HUES6 (cell line): ENCODE measurements at regions not wholly inside any gene's neighbourhood (a gene's known extent, or its start where the extent isn't known, plus 50 kb on each side); places are given as distances from the start of the nearest gene placed in this dataset.
"Not testable (repeated sequence)": the region's sequence is repeated elsewhere in the genome, so short reads cannot be mapped to it uniquely, and the experiment has no call there.

Experiments used
- H3K27ac ChIP-seq: 2 replicates; pipeline ENCODE4 v1.7.0; 2013; ENCODE audit warnings: low read depth, mild to moderate bottlenecking, low read length, inconsistent platforms
- H3K27me3 ChIP-seq: 2 replicates; pipeline ENCODE4 v1.6.1; 2013; ENCODE audit warnings: low read length; ENCODE audit not compliant: control insufficient read depth, insufficient read depth
- H3K36me3 ChIP-seq: 2 replicates; pipeline ENCODE4 v1.6.1; 2013; ENCODE audit warnings: low read length; ENCODE audit not compliant: control insufficient read depth, insufficient read depth
- H3K4me1 ChIP-seq: 2 replicates; pipeline ENCODE4 v1.6.1; 2013; ENCODE audit warnings: low read length; ENCODE audit not compliant: control insufficient read depth, insufficient read depth
- H3K4me3 ChIP-seq: 2 replicates; pipeline ENCODE4 v1.5.1; 2013; ENCODE audit warnings: low read depth, low read length
- H3K9ac ChIP-seq: one replicate; pipeline ENCODE4 v1.6.1; 2013; ENCODE audit warnings: mild to moderate bottlenecking, low read length
- H3K9me3 ChIP-seq: 2 replicates; pipeline ENCODE4 v1.6.1; 2013; ENCODE audit warnings: low read depth, low read length; ENCODE audit not compliant: control insufficient read depth, insufficient read depth

DNA sequence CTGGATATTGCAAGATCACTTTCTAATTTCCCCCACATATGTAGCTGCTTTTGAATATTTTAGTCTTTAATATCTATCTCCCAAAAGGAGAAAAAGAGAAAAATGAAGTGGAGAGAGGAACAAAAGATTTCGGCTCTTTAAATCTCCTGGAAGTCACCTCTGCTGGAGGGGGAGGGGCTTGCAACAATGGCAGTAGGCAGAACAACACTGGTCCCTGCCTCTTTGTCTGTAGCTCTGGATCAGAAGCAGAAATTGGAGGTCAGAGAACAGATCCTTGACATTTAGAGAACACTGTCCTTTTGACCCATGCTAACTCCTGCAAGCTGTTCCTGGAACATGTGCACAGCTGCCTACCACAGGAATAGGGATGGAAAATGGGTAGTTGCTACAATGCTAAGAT lies 86.7 kb upstream of the GPR12 start:
- no peaks in the 10 kb centered on the region for H3K9me3 ChIP-seq
- no peaks in the 10 kb centered on the region for H3K36me3 ChIP-seq
- no peak overlapping the region for H3K4me3 ChIP-seq
- H3K4me1 ChIP-seq: peaks cover 16% of the 10 kb centered on the region
- no peak overlapping the region for H3K27ac ChIP-seq
- H3K27me3 ChIP-seq: no peaks in the 10 kb centered on the region
- no peak overlapping the region for H3K9ac ChIP-seq

DNA sequence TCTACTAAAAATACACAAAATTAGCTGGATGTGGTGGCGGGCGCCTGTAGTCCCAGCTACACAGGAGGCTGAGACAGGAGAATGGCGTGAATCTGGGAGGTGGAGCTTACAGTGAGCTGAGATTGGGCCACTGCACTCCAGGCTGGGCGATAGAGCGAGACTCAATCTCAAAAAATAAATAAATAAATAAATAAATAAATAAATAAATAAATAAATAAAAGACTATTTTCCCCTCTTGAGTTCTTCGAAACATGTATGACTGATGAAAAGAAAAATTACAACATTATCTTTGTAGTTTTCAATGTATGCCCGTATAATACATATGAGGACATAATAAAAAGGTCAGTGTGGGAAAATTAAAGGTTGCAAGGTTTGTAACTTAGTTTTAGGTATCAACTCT lies 84.5 kb upstream of the GPR12 start:
- not testable (repeated sequence) for H3K27ac ChIP-seq, H3K27me3 ChIP-seq

DNA sequence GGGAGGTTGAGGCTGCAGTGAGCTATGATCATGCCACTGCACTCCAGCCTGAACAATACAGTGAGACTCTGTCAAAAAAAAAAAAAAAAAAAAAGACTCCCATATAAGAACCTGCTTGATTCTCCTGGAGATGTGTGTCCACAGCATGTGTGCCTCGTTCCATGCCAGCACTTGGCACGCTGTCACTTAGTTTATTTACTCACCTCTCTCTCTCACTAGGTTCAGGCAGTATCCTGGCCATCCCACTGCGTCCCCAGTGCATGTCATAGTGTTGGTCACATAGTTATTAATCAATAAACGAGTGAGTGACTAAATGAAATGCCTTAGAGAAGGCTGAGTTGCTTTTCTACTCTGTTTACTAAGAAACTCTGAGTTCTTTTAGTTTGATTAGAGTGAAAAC lies 79.1 kb upstream of the GPR12 start:
- Histone ChIP-seq H3K9me3 (peaks cover 5% of the 10 kb centered on the region; the same call in 1 of the 2 replicates), H3K4me3 (no peak overlapping the region), H3K36me3 (no peaks in the 10 kb centered on the region), H3K9ac (no peak overlapping the region), H3K27me3 (no peaks in the 10 kb centered on the region), H3K27ac (no peak overlapping the region), H3K4me1 (no peaks in the 10 kb centered on the region)

More for the DNA sequence above, 84.5 kb upstream of the GPR12 start:
- H3K9me3 ChIP-seq, H3K36me3 ChIP-seq, H3K4me3 ChIP-seq, H3K9ac ChIP-seq: not testable (repeated sequence)
- peaks cover 15% of the 10 kb centered on the region for H3K4me1 ChIP-seq

DNA sequence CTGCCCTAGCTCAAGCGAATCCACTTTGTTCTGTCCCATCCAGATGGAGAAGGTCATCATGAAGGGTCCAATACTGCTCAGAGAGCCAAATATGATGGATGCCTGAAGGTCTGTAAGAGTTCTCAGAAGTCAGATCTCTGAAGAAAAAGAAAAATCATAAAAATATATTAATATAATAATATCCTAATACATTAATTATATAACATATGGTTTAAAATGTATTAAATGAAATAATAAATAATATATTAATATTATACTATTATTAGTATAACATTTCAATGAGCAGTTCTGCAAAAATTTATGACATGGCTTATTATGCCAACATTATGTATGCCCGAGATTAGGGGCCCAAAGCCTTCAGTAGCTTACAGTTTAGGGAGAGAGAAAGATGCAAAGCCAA lies 78.2 kb upstream of the GPR12 start:
- Histone ChIP-seq H3K9me3 (peaks cover 5% of the 10 kb centered on the region; the same call in 1 of the 2 replicates), H3K27ac (no peak overlapping the region), H3K27me3 (no peaks in the 10 kb centered on the region)

DNA sequence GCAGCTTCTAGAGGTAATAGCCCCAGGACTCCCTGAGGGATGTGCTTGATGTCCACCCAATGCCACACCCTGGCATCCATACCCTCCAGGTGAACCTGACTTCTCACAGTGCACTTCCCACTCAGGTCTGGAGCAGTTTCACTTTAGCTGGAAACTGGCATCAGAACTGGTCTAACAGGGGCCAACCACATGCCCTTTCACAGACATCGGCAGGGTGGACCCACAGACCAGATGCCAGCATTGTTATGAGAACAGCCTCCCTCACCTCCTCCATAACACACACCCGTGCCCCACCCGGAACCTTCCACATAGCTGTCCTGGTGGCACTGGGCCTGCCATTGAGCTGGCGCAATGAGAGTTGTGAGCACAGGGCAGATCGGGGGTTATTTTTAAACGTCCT lies 77.4 kb upstream of the GPR12 start:
- H3K9ac ChIP-seq: no peak overlapping the region
- no peak overlapping the region for H3K27ac ChIP-seq
- peaks cover 5% of the 10 kb centered on the region; the same call in 1 of the 2 replicates for H3K9me3 ChIP-seq
- no peak overlapping the region for H3K4me3 ChIP-seq
- H3K27me3 ChIP-seq: no peaks in the 10 kb centered on the region
- no peaks in the 10 kb centered on the region for H3K36me3 ChIP-seq
- H3K4me1 ChIP-seq: no peaks in the 10 kb centered on the region

More for the DNA sequence above, 78.2 kb upstream of the GPR12 start:
- H3K4me1 ChIP-seq: no peaks in the 10 kb centered on the region
- H3K9ac ChIP-seq: no peak overlapping the region
- no peak overlapping the region for H3K4me3 ChIP-seq
- H3K36me3 ChIP-seq: no peaks in the 10 kb centered on the region

DNA sequence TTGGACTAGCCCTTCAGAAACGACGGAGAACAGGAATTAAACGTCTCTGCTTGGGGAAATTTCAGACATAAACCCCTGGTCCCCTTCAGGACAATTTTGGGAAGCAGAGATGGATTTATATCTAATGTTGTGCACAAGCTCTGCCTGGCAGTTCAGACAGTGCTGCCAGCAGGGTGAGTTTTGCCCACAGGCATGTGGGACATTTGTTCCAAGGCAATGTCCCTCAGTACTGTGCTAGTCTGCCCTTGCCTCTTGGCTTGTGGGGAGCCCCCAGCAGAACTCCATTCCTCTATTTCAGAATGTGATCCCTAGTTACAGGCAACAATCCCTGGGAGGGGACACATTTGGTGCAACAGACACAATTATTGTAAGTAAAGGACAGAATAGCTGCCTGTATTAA lies 76.5 kb upstream of the GPR12 start:
- no peak overlapping the region for H3K9ac ChIP-seq
- H3K4me1 ChIP-seq: no peaks in the 10 kb centered on the region
- H3K27ac ChIP-seq: no peak overlapping the region
- no peak overlapping the region for H3K4me3 ChIP-seq
- no peaks in the 10 kb centered on the region for H3K36me3 ChIP-seq
- no peaks in the 10 kb centered on the region for H3K27me3 ChIP-seq
- peaks cover 5% of the 10 kb centered on the region; the same call in 1 of the 2 replicates for H3K9me3 ChIP-seq

DNA sequence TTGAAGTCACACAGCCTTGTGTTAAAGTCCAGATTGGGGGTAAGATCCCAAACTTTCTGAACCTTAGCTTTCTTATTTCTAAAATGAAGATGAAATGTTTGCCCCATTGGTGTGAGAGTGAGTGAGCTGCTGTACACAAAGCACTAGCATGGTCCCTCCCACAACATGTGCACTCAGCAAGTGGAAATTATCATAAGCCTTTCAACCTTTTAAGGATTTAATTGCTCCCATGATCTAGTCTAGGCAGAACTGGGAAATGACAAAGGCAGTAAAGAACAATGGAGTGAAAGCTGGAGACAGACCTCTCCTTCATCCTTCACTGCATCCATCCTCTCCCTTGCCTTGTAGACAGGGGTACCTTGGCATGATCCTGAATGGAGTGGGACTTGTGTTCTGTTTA lies 76.0 kb upstream of the GPR12 start:
- Histone ChIP-seq H3K4me3 (no peak overlapping the region), H3K27me3 (no peaks in the 10 kb centered on the region), H3K4me1 (no peaks in the 10 kb centered on the region), H3K9ac (no peak overlapping the region), H3K9me3 (peaks cover 5% of the 10 kb centered on the region; the same call in 1 of the 2 replicates), H3K27ac (no peak overlapping the region), H3K36me3 (no peaks in the 10 kb centered on the region)

DNA sequence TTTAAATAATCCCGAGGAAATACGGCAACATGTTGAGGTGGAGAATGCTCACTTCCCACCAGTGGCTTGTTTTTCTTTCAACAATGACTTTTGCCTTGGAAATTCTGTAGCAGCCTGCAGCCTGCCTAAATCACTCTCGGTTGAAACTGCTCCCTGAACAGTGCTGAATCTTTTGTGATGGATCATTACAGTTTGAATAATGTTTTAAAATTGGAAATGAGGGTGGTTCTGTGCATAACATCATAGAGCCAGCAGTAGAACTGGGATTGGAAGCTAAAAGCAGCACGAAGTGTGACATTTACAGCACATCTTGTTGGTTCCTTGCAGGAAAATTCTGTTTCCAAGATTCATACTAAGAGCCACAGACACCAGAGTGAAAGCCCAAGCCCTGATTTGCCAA lies 74.1 kb upstream of the GPR12 start:
- Histone ChIP-seq H3K9me3 (peaks cover 5% of the 10 kb centered on the region; the same call in 1 of the 2 replicates), H3K4me1 (no peaks in the 10 kb centered on the region), H3K4me3 (no peak overlapping the region), H3K27me3 (no peaks in the 10 kb centered on the region), H3K36me3 (no peaks in the 10 kb centered on the region), H3K27ac (no peak overlapping the region), H3K9ac (no peak overlapping the region)

DNA sequence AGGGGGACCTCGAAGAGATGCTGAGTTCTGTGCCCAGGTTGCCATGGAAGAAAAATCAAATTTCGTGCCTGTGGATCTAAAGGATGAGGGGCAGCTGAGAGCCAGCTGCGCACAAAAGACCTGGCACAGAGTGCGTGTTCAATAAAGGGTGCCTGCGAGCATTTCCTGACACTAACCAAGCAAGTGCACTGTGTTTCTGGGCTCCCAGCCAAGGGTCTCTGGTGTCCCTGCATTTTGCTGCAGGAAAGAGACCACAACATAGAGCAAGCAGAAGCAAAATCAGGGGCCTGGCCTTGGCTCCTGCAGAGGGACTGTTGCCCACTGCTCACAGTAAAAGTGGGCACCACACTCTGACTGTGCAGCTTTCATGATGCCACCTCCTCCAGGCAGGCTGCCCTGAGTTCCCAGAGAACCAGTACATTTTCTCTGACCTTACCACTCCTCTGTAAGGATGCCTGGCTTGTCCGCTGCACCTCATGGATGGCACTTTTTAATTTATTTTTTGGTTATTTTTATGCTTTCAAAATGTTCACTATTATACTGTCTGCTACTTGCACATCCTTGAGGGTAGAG lies 70.8 kb upstream of the GPR12 start:
- no peak overlapping the region for H3K4me3 ChIP-seq
- H3K36me3 ChIP-seq: no peaks in the 10 kb centered on the region
- peaks cover 5% of the 10 kb centered on the region; the same call in 1 of the 2 replicates for H3K9me3 ChIP-seq
- H3K27ac ChIP-seq: no peak overlapping the region
- no peak overlapping the region for H3K9ac ChIP-seq
- no peaks in the 10 kb centered on the region; the same call in 1 of the 2 replicates for H3K27me3 ChIP-seq
- H3K4me1 ChIP-seq: no peaks in the 10 kb centered on the region

DNA sequence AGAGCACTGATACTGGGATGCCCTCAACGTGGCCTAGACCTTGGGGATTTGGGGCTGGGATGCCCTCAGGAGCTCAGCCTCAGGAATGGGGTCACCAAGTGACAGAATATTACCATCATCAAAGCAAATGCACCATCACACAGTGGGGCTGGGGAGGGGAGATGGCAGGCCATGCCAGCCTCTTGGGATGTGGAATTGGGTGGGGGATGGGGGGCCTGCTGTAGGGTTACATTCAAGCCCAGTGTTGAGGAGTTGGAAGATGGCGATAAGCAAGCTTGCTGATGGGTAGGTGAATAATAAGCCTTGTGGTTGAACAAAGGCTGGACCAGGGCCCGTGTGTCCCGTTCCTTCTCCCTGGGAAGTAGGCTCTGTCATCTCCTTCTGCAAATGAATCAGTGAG lies 69.1 kb upstream of the GPR12 start:
- no peak overlapping the region for H3K9ac ChIP-seq

DNA sequence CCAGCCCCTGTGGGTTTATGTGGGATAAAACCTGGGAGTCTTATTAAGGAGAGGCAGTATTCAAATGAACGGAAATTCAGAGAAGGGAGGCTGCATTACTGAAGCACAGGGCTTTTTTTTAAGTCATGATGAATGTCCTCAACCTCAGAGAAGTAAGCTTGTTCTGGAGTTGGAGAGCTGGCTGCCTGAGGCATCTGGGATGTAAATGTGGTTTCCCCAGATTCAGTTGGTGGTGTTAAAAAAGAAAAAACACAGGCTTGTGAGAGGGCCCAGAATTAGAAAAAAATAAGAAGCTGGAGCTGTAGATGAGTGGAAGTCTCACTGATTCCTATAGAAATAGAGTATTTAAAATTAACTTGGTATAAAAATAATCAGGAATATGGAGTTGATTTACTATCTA lies 64.0 kb upstream of the GPR12 start:
- Histone ChIP-seq H3K36me3 (no peaks in the 10 kb centered on the region), H3K27me3 (no peaks in the 10 kb centered on the region; the same call in 1 of the 2 replicates), H3K4me1 (no peaks in the 10 kb centered on the region), H3K9ac (no peak overlapping the region), H3K27ac (no peak overlapping the region), H3K4me3 (no peak overlapping the region), H3K9me3 (no peaks in the 10 kb centered on the region)

More for the DNA sequence above, 69.1 kb upstream of the GPR12 start:
- Histone ChIP-seq H3K9me3 (no peaks in the 10 kb centered on the region), H3K27me3 (no peaks in the 10 kb centered on the region; the same call in 1 of the 2 replicates), H3K4me3 (no peak overlapping the region), H3K36me3 (no peaks in the 10 kb centered on the region), H3K4me1 (no peaks in the 10 kb centered on the region), H3K27ac (no peak overlapping the region)
